ENCODE measurements at regions not wholly inside any gene's neighbourhood (a gene's known extent, or its start where the extent isn't known, plus 50 kb on each side); places are given as distances from the start of the nearest gene placed in this dataset.

DNA sequence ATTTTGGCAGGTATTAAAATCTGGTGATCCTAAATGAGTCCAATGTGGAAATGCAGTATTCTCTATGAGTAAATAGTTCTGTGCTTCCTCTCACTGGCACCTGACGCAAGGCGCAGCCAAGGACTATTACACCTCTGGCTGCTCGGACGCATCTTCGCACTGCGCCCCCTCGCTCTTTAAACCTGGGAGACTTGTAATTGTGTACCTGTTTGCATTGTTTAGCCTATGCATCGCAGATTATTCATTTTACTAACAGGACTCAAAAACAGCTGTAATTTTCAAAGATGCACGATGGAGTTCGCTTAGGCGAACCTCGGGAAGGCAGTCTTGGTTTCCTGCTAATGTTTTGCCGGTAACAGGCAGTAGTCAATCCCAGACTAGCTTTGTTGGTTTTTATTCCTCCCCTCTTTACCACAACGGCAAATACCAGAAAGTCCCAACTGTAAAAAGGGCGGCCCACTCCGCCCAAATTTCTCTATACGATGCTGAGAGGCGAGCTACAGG lies 113.2 kb downstream of the KCNRG start:
- TF ChIP-seq, protein P1, sequence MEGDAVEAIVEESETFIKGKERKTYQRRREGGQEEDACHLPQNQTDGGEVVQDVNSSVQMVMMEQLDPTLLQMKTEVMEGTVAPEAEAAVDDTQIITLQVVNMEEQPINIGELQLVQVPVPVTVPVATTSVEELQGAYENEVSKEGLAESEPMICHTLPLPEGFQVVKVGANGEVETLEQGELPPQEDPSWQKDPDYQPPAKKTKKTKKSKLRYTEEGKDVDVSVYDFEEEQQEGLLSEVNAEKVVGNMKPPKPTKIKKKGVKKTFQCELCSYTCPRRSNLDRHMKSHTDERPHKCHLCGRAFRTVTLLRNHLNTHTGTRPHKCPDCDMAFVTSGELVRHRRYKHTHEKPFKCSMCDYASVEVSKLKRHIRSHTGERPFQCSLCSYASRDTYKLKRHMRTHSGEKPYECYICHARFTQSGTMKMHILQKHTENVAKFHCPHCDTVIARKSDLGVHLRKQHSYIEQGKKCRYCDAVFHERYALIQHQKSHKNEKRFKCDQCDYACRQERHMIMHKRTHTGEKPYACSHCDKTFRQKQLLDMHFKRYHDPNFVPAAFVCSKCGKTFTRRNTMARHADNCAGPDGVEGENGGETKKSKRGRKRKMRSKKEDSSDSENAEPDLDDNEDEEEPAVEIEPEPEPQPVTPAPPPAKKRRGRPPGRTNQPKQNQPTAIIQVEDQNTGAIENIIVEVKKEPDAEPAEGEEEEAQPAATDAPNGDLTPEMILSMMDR (conservative IDR thresholded peaks at IDR 0.05; ENCODE audit: low read depth, low read length): no peak
- no peak for TF ChIP-seq RCOR1 (IDR thresholded peaks at IDR 0.05; ENCODE audit: insufficient replicate concordance, low read length)
- no peak for TF ChIP-seq RAD21 (IDR thresholded peaks at IDR 0.05; ENCODE audit: low read length)
- TF ChIP-seq POLR2A (IDR thresholded peaks at IDR 0.05; ENCODE audit: low read depth, low read length): no peak
